ENCODE measurements at regions not wholly inside any gene's neighbourhood (a gene's known extent, or its start where the extent isn't known, plus 50 kb on each side); places are given as distances from the start of the nearest gene placed in this dataset.

- no peak for DNase-seq (ENCODE audit: extremely low spot score, unreplicated experiment)
- Mint-ChIP-seq H3K27ac (ENCODE audit: unreplicated experiment) (no peak overlapping the region), H3K36me3 (ENCODE audit: unreplicated experiment) (no peaks in the 10 kb centered on the region), H3K27me3 (ENCODE audit: unreplicated experiment) (no peaks in the 10 kb centered on the region), H3K4me1 (ENCODE audit: unreplicated experiment) (no peaks in the 10 kb centered on the region), H3K4me3 (ENCODE audit: unreplicated experiment) (no peak overlapping the region), H3K9me3 (ENCODE audit: unreplicated experiment) (peaks cover 7% of the 10 kb centered on the region)
- no peak for TF ChIP-seq CTCF (IDR thresholded peaks at IDR 0.05)
Measured at GRCh38 chr7:9625953-9626352, 1192.5 kb downstream of the NXPH1 start.

- no peaks in the 10 kb centered on the region for H3K9me3 Mint-ChIP-seq (ENCODE audit: unreplicated experiment)
- no peaks in the 10 kb centered on the region for H3K27me3 Mint-ChIP-seq (ENCODE audit: unreplicated experiment)
- DNase-seq (ENCODE audit: extremely low spot score, unreplicated experiment), result no peak
- no peak overlapping the region for H3K27ac Mint-ChIP-seq (ENCODE audit: unreplicated experiment)
- H3K4me1 Mint-ChIP-seq (ENCODE audit: unreplicated experiment), result no peaks in the 10 kb centered on the region
- H3K4me3 Mint-ChIP-seq (ENCODE audit: unreplicated experiment), result no peak overlapping the region
- H3K36me3 Mint-ChIP-seq (ENCODE audit: unreplicated experiment), result no peaks in the 10 kb centered on the region
- TF ChIP-seq CTCF (IDR thresholded peaks at IDR 0.05), result no peak
Measured at GRCh38 chr7:9645756-9646155, 1212.3 kb downstream of the NXPH1 start.

- H3K36me3 Mint-ChIP-seq (ENCODE audit: unreplicated experiment), result no peaks in the 10 kb centered on the region
- TF ChIP-seq CTCF (IDR thresholded peaks at IDR 0.05), result peak; percentile 49
- no peaks in the 10 kb centered on the region for H3K4me1 Mint-ChIP-seq (ENCODE audit: unreplicated experiment)
- H3K4me3 Mint-ChIP-seq (ENCODE audit: unreplicated experiment), result no peak overlapping the region
- no peak for DNase-seq (ENCODE audit: extremely low spot score, unreplicated experiment)
- H3K9me3 Mint-ChIP-seq (ENCODE audit: unreplicated experiment), result peaks cover 4% of the 10 kb centered on the region
- H3K27me3 Mint-ChIP-seq (ENCODE audit: unreplicated experiment), result peaks cover 2% of the 10 kb centered on the region
- H3K27ac Mint-ChIP-seq (ENCODE audit: unreplicated experiment), result no peak overlapping the region
Measured at GRCh38 chr7:9657257-9657656, 1223.8 kb downstream of the NXPH1 start.

GRCh38 chr7:9671979-9672917, 1238.8 kb downstream of the NXPH1 start:
- Mint-ChIP-seq H3K4me3 (ENCODE audit: unreplicated experiment) (no peak overlapping the region), H3K36me3 (ENCODE audit: unreplicated experiment) (no peaks in the 10 kb centered on the region), H3K27ac (ENCODE audit: unreplicated experiment) (no peak overlapping the region), H3K9me3 (ENCODE audit: unreplicated experiment) (peaks cover 9% of the 10 kb centered on the region), H3K27me3 (ENCODE audit: unreplicated experiment) (no peaks in the 10 kb centered on the region), H3K4me1 (ENCODE audit: unreplicated experiment) (no peaks in the 10 kb centered on the region)
- no peak for DNase-seq (ENCODE audit: extremely low spot score, unreplicated experiment)
- no peak for TF ChIP-seq CTCF (IDR thresholded peaks at IDR 0.05)

- H3K27me3 Mint-ChIP-seq (ENCODE audit: unreplicated experiment), result no peaks in the 10 kb centered on the region
- TF ChIP-seq CTCF (IDR thresholded peaks at IDR 0.05), result no peak
- no peak for DNase-seq (ENCODE audit: extremely low spot score, unreplicated experiment)
- H3K4me1 Mint-ChIP-seq (ENCODE audit: unreplicated experiment), result no peaks in the 10 kb centered on the region
- H3K4me3 Mint-ChIP-seq (ENCODE audit: unreplicated experiment), result no peak overlapping the region
- no peak overlapping the region for H3K27ac Mint-ChIP-seq (ENCODE audit: unreplicated experiment)
- H3K9me3 Mint-ChIP-seq (ENCODE audit: unreplicated experiment), result peaks cover 8% of the 10 kb centered on the region
- H3K36me3 Mint-ChIP-seq (ENCODE audit: unreplicated experiment), result no peaks in the 10 kb centered on the region
Measured at GRCh38 chr7:9680713-9681112, 1247.3 kb downstream of the NXPH1 start.
